Spleen (tissue), 7 donors: ENCODE measurements at regions not wholly inside any gene's neighbourhood (a gene's known extent, or its start where the extent isn't known, plus 50 kb on each side); places are given as distances from the start of the nearest gene placed in this dataset.

ENCODE experiments used
- POLR2AphosphoS5 ChIP-seq, 3 donors: sonication (generic); formaldehyde crosslinking; IDR thresholded peaks; one replicate each; pipeline ENCODE4 v1.5.1; 2017; ENCODE audit warnings: antibody characterized with exemption in 3 of 3
- TF ChIP-seq, protein P1 (sequence below), 11 experiments: fragments of 200-600 bp in 7 of 11; fragments of 450-650 bp in 4 of 11; sonication (generic) in 4 of 11; IDR thresholded peaks in 8 of 11; conservative IDR thresholded peaks in 3 of 11; 1 replicate in 7 of 11; 2 replicates in 4 of 11; pipeline versions ENCODE4 v1.4.0 to v1.8.0; 2016 to 2021; ENCODE audit warnings: antibody characterized with exemption in 11 of 11, inconsistent platforms in 4 of 11, mild to moderate bottlenecking in 1 of 11
- donor health status: DM: no; HTN: no; CAD: no; lungs with moderate emphysema.
- donor health status: DM: no; HTN: no; CAD: no.
- donor health status: DM: no; HTN: no; CAD: no.

DNA sequence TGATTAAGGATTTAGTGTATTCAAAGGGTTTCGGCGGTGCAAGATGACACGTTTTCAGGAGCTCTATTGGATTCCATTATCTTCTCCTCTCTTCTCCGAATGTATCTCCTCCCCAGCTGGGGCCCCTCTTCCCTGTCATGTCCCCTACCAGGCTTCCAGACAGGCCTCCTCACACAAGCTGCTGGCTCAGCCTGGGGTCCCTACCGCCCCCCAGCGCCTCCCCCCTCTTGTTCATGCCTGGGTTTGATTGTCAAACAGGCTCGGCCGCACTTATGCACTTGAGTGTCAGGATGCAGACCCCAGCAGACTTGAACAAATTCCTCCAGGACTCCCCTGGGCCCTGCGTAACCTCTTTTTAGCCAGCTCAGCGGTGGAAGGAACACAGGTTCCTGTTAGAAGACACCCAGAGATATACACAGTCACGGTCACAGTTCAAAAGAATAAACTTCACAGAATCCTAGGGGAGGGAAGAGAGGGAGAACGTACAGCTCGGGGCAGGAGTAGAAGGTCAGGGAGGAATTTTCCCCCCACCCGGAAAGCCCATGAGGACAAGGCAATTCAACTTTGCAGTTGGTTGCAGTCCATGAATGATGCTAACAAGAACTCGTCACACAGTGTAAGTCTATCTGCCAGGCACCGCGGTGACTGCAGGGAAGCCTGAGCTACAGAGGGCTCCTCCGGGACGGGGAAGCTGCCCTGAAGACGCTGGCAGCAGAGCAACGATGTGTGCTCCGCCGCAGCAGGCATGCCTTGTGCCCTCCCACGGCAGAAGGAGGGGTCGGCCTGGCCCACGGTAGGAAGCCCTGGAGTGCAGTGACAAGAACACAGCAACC, 560.0 kb downstream of the BNC2 start:
- TF ChIP-seq POLR2AphosphoS5 (IDR thresholded peaks at IDR 0.05) = no peak
- TF ChIP-seq, protein P1, sequence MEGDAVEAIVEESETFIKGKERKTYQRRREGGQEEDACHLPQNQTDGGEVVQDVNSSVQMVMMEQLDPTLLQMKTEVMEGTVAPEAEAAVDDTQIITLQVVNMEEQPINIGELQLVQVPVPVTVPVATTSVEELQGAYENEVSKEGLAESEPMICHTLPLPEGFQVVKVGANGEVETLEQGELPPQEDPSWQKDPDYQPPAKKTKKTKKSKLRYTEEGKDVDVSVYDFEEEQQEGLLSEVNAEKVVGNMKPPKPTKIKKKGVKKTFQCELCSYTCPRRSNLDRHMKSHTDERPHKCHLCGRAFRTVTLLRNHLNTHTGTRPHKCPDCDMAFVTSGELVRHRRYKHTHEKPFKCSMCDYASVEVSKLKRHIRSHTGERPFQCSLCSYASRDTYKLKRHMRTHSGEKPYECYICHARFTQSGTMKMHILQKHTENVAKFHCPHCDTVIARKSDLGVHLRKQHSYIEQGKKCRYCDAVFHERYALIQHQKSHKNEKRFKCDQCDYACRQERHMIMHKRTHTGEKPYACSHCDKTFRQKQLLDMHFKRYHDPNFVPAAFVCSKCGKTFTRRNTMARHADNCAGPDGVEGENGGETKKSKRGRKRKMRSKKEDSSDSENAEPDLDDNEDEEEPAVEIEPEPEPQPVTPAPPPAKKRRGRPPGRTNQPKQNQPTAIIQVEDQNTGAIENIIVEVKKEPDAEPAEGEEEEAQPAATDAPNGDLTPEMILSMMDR (IDR thresholded peaks at IDR 0.05 in 8 of 11, conservative IDR thresholded peaks at IDR 0.05 in 3 of 11) = no peak
